Activated naive CD4-positive, alpha-beta T cell treated with anti-CD3 and anti-CD28 coated beads, Interleukin-2, amount 50 U/mL, for 16 hours (primary cell): ENCODE measurements at regions not wholly inside any gene's neighbourhood (a gene's known extent, or its start where the extent isn't known, plus 50 kb on each side); places are given as distances from the start of the nearest gene placed in this dataset.

ENCODE experiments used
- DNase-seq: peaks from one replicate; pipeline ENCODE4 v3.0.0-alpha.2; 2020

- DNase-seq: no peak
These were observed 177.2 kb downstream of the CTTN start for GRCh38 chr11:70575396-70576060.

GRCh38 chr11:70577258-70577603 lies 178.9 kb downstream of the CTTN start:
- no peak for DNase-seq

GRCh38 chr11:70577948-70578347 lies 179.6 kb downstream of the CTTN start:
- no peak for DNase-seq

GRCh38 chr11:70578371-70578770 lies 180.0 kb downstream of the CTTN start:
- DNase-seq: no peak

GRCh38 chr11:70578831-70579230 lies 180.5 kb downstream of the CTTN start:
- DNase-seq: no peak

GRCh38 chr11:70579316-70579955 lies 181.1 kb downstream of the CTTN start:
- DNase-seq: no peak

GRCh38 chr11:70580036-70580805 lies 181.9 kb downstream of the CTTN start:
- DNase-seq: no peak

GRCh38 chr11:70581991-70582885 lies 183.9 kb downstream of the CTTN start:
- no peak for DNase-seq

- DNase-seq: no peak
These were observed 184.7 kb downstream of the CTTN start for GRCh38 chr11:70582886-70583641.

- DNase-seq: no peak
These were observed 185.5 kb downstream of the CTTN start for GRCh38 chr11:70583781-70584218.

- no peak for DNase-seq
These were observed 186.3 kb downstream of the CTTN start for GRCh38 chr11:70584498-70585235.

- no peak for DNase-seq
These were observed 186.9 kb downstream of the CTTN start for GRCh38 chr11:70585236-70585545.

- DNase-seq: no peak
These were observed 188.1 kb downstream of the CTTN start for GRCh38 chr11:70586261-70587074.

GRCh38 chr11:70587075-70587389 lies 188.7 kb downstream of the CTTN start:
- no peak for DNase-seq

GRCh38 chr11:70590356-70590991 lies 192.1 kb downstream of the CTTN start:
- no peak for DNase-seq

GRCh38 chr11:70592641-70593165 lies 194.4 kb downstream of the CTTN start:
- DNase-seq: no peak

- no peak for DNase-seq
These were observed 195.2 kb downstream of the CTTN start for GRCh38 chr11:70593446-70593983.

- no peak for DNase-seq
These were observed 195.7 kb downstream of the CTTN start for GRCh38 chr11:70594031-70594430.

- DNase-seq: no peak
These were observed 196.3 kb downstream of the CTTN start for GRCh38 chr11:70594606-70595005.

GRCh38 chr11:70595016-70595415 lies 196.7 kb downstream of the CTTN start:
- no peak for DNase-seq
